Left lung (tissue), 4 donors: ENCODE measurements at regions not wholly inside any gene's neighbourhood (a gene's known extent, or its start where the extent isn't known, plus 50 kb on each side); places are given as distances from the start of the nearest gene placed in this dataset.

Experiments
- ATAC-seq: fragments of 200-7000 bp; cut with Tn5 transposase; one replicate; pipeline ENCODE4 v1.9.1; 2020; ENCODE audit warnings: moderate library complexity
- DNase-seq, 4 donors: peaks; one replicate each; pipeline ENCODE4 v3.0.0-alpha.2; 2013 to 2020
- H3K27ac ChIP-seq, 2 donors: fragments of 200-600 bp; sonication (generic) in 1 of 2; one replicate each; pipeline versions ENCODE4 v1.5.0 to v1.8.0; 2020 to 2021
- H3K27me3 ChIP-seq, 2 donors: fragments of 200-600 bp; sonication (generic) in 1 of 2; one replicate each; pipeline versions ENCODE4 v1.5.0 to v1.8.0; 2020 to 2021
- H3K36me3 ChIP-seq, 2 donors: fragments of 200-600 bp; sonication (generic) in 1 of 2; one replicate each; pipeline versions ENCODE4 v1.5.0 to v1.8.0; 2020 to 2021
- H3K4me1 ChIP-seq, 2 donors: fragments of 200-600 bp; one replicate each; pipeline ENCODE4 v1.8.0; 2021
- H3K4me3 ChIP-seq, 2 donors: fragments of 200-600 bp; sonication (generic) in 1 of 2; one replicate each; pipeline versions ENCODE4 v1.5.0 to v1.8.0; 2020 to 2021; ENCODE audit warnings: mild to moderate bottlenecking in 1 of 2
- H3K9me3 ChIP-seq, 2 donors: fragments of 200-600 bp; sonication (generic) in 1 of 2; one replicate each; pipeline versions ENCODE4 v1.5.0 to v1.8.0; 2020 to 2021
- CTCF ChIP-seq, 2 donors: fragments of 200-600 bp; sonication (generic) in 1 of 2; IDR thresholded peaks; one replicate each; pipeline versions ENCODE4 v1.5.0 to v1.8.0; 2021; ENCODE audit warnings: antibody characterized with exemption in 2 of 2
- intact Hi-C, 2 donors: fragments of 100-400 bp; cut with DNase I; formaldehyde crosslinking; loops; one replicate each; pipeline versions ENCODE4 v1.11.2 to v1.14.2; 2022
- donor health status: DM: no; HTN: yes; CAD: no.
- donor health status: DM: no; HTN: no; CAD: no.

DNA sequence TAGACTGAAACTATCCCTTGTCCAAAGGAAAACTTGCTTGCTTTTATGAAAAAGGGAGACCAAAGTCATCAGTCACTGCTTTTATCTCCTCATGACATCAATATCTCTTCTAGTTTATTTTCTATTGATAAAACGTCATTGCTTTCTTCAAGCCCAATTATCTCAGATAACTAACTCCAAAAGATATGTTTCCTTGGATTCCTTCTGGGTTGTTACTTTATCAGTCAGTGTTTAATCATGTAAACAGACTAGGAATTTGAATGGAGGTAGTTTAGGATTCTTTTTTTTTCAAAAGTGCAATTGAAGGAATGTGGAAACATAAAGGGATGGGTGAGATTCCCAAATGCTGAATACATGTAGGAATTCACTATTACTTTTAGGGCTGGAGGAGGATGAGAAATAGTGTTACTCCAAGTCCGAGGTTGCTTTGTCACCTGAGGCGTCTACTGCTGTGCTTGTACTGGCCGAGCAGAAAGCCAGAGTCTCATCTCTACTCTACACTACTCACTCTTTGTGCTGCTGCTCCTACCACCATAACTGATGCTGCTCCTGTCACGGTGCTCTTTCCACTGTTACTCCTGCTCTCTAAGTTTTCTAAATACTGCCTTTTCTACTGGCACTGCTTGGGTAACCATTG is 1697.1 kb upstream of the NUDT12 start:
- no peak overlapping the region for H3K27ac ChIP-seq
- ATAC-seq (no peak), DNase-seq (no peak)
- intact Hi-C loops, result no loop called here
- H3K4me1 ChIP-seq, result no peaks in the 10 kb centered on the region
- H3K27me3 ChIP-seq, result no peaks in the 10 kb centered on the region
- H3K36me3 ChIP-seq, result no peaks in the 10 kb centered on the region
- no peaks in the 10 kb centered on the region for H3K9me3 ChIP-seq
- TF ChIP-seq CTCF (IDR thresholded peaks at IDR 0.05), result no peak
- H3K4me3 ChIP-seq, result no peak overlapping the region

GRCh38 chr5:105238561-105238960 is 1676.0 kb upstream of the NUDT12 start:
- Histone ChIP-seq H3K9me3 (no peaks in the 10 kb centered on the region), H3K4me1 (no peaks in the 10 kb centered on the region), H3K27ac (no peak overlapping the region), H3K27me3 (no peaks in the 10 kb centered on the region), H3K4me3 (no peak overlapping the region), H3K36me3 (no peaks in the 10 kb centered on the region)
- DNase-seq, result no peak
- no peak for TF ChIP-seq CTCF (IDR thresholded peaks at IDR 0.05)
- intact Hi-C loops, result no loop called here
- no peak for ATAC-seq

- no peaks in the 10 kb centered on the region for H3K27me3 ChIP-seq
- no peak overlapping the region for H3K27ac ChIP-seq
- H3K36me3 ChIP-seq, result no peaks in the 10 kb centered on the region
- H3K4me1 ChIP-seq, result no peaks in the 10 kb centered on the region
- TF ChIP-seq CTCF (IDR thresholded peaks at IDR 0.05), result no peak
- DNase-seq (no peak), ATAC-seq (no peak)
- intact Hi-C loops, result no loop called here
- no peaks in the 10 kb centered on the region for H3K9me3 ChIP-seq
- no peak overlapping the region for H3K4me3 ChIP-seq
Observed at GRCh38 chr5:105230516-105231157, 1668.0 kb upstream of the NUDT12 start.

GRCh38 chr5:105218018-105218417 is 1655.4 kb upstream of the NUDT12 start:
- Histone ChIP-seq H3K36me3 (no peaks in the 10 kb centered on the region), H3K27ac (no peak overlapping the region), H3K4me1 (no peaks in the 10 kb centered on the region), H3K4me3 (no peak overlapping the region), H3K9me3 (peaks cover 0 to 2% of the 10 kb centered on the region in 2 donors), H3K27me3 (no peaks in the 10 kb centered on the region)
- intact Hi-C loops, result no loop called here
- DNase-seq (no peak), ATAC-seq (no peak)
- no peak for TF ChIP-seq CTCF (IDR thresholded peaks at IDR 0.05)

- DNase-seq (no peak), ATAC-seq (no peak)
- H3K36me3 ChIP-seq, result no peaks in the 10 kb centered on the region
- no peaks in the 10 kb centered on the region for H3K4me1 ChIP-seq
- H3K27me3 ChIP-seq, result no peaks in the 10 kb centered on the region
- no peak overlapping the region for H3K27ac ChIP-seq
- TF ChIP-seq CTCF (IDR thresholded peaks at IDR 0.05), result no peak
- no peaks in the 10 kb centered on the region for H3K9me3 ChIP-seq
- H3K4me3 ChIP-seq, result no peak overlapping the region
- intact Hi-C loops, result no loop called here
Observed at GRCh38 chr5:105213078-105213477, 1650.5 kb upstream of the NUDT12 start.
